Tibial nerve (tissue), 4 donors: ENCODE measurements at regions not wholly inside any gene's neighbourhood (a gene's known extent, or its start where the extent isn't known, plus 50 kb on each side); places are given as distances from the start of the nearest gene placed in this dataset.

Source experiments
- DNase-seq, 2 donors: peaks; one replicate each; pipeline ENCODE4 v3.0.0-alpha.2; 2019; ENCODE audit warnings: low spot score in 2 of 2
- H3K27ac ChIP-seq, 4 donors: fragments of 200-600 bp; sonication (generic) in 3 of 4; one replicate each; pipeline ENCODE4 v1.5.1; 2017 to 2019; ENCODE audit warnings: mild to moderate bottlenecking in 1 of 4
- H3K27me3 ChIP-seq, 2 donors: fragments of 200-600 bp; sonication (generic) in 1 of 2; one replicate each; pipeline versions ENCODE4 v1.5.1 to v1.6.0; 2017 to 2019
- H3K36me3 ChIP-seq, 3 donors: fragments of 200-600 bp; sonication (generic); one replicate each; pipeline ENCODE4 v1.5.1; 2018 to 2019
- H3K4me1 ChIP-seq, 4 donors: fragments of 200-600 bp; sonication (generic) in 3 of 4; one replicate each; pipeline ENCODE4 v1.5.1; 2017 to 2019
- H3K4me3 ChIP-seq, 4 donors: fragments of 200-600 bp; sonication (generic) in 3 of 4; one replicate each; pipeline ENCODE4 v1.5.1; 2017 to 2019; ENCODE audit warnings: mild to moderate bottlenecking in 1 of 4, moderate library complexity in 1 of 4
- H3K9me3 ChIP-seq, 4 donors: fragments of 200-600 bp; sonication (generic) in 3 of 4; one replicate each; pipeline ENCODE4 v1.5.1; 2017 to 2019
- CTCF ChIP-seq, 5 experiments: fragments of 200-600 bp in 3 of 5; fragments of 450-650 bp in 2 of 5; sonication (generic) in 3 of 5; IDR thresholded peaks; one replicate each; pipeline ENCODE4 v1.5.1; 2016 to 2019; ENCODE audit warnings: antibody characterized with exemption in 5 of 5, mild to moderate bottlenecking in 3 of 5, moderate library complexity in 2 of 5
- EP300 ChIP-seq, 2 donors: sonication (generic); formaldehyde crosslinking; IDR thresholded peaks; one replicate each; pipeline ENCODE4 v1.6.1; 2017; ENCODE audit warnings: antibody characterized with exemption in 2 of 2, mild to moderate bottlenecking in 1 of 2
- POLR2A ChIP-seq, 2 donors: fragments of 450-650 bp; IDR thresholded peaks; one replicate each; pipeline ENCODE4 v1.6.1; 2017; ENCODE audit warnings: antibody characterized with exemption in 2 of 2, mild to moderate bottlenecking in 2 of 2, moderate library complexity in 2 of 2
- WGBS, 2 donors: methylation state at CpG; one replicate each; pipeline ENCODE4 v1.1.5; 2018; 5-methylcytosine and 5-hydroxymethylcytosine counted together

GRCh38 chr11:64469288-64469687 lies 86.5 kb upstream of the SLC22A11 start:
- DNase-seq, result no peak
- Histone ChIP-seq H3K4me3 (no peak overlapping the region), H3K36me3 (no peaks in the 10 kb centered on the region), H3K27ac (no peak overlapping the region), H3K9me3 (peaks cover 0 to 14% (median 0%) of the 10 kb centered on the region in 4 donors), H3K4me1 (no peaks in the 10 kb centered on the region), H3K27me3 (no peaks in the 10 kb centered on the region)
- TF ChIP-seq EP300 (IDR thresholded peaks at IDR 0.05), result no peak
- TF ChIP-seq POLR2A (IDR thresholded peaks at IDR 0.05), result no peak
- no peak for TF ChIP-seq CTCF (IDR thresholded peaks at IDR 0.05)
- 68 to 76% methylated on average over 5 of the region's 5 CpGs for WGBS, 2 donors

GRCh38 chr11:64472593-64473455 lies 82.9 kb upstream of the SLC22A11 start:
- DNase-seq, result no peak
- TF ChIP-seq EP300 (IDR thresholded peaks at IDR 0.05), result no peak
- no peak for TF ChIP-seq CTCF (IDR thresholded peaks at IDR 0.05)
- no peak for TF ChIP-seq POLR2A (IDR thresholded peaks at IDR 0.05)
- no peaks in the 10 kb centered on the region for H3K36me3 ChIP-seq
- H3K27me3 ChIP-seq, result no peaks in the 10 kb centered on the region
- WGBS, 2 donors, result 76 to 84% methylated on average over 10 of the region's 10 CpGs
- H3K27ac ChIP-seq, result no peak overlapping the region
- H3K4me1 ChIP-seq, result no peaks in the 10 kb centered on the region
- no peak overlapping the region for H3K4me3 ChIP-seq
- H3K9me3 ChIP-seq, result peaks cover 0 to 14% (median 0%) of the 10 kb centered on the region in 4 donors

GRCh38 chr11:64474680-64475079 lies 81.1 kb upstream of the SLC22A11 start:
- Histone ChIP-seq H3K4me1 (no peaks in the 10 kb centered on the region), H3K36me3 (no peaks in the 10 kb centered on the region), H3K27ac (no peak overlapping the region), H3K27me3 (no peaks in the 10 kb centered on the region), H3K9me3 (peaks cover 0 to 20% (median 0%) of the 10 kb centered on the region in 4 donors), H3K4me3 (no peak overlapping the region)
- DNase-seq, result no peak
- TF ChIP-seq CTCF (IDR thresholded peaks at IDR 0.05), result no peak
- no peak for TF ChIP-seq EP300 (IDR thresholded peaks at IDR 0.05)
- no peak for TF ChIP-seq POLR2A (IDR thresholded peaks at IDR 0.05)
- WGBS, 2 donors, result 85 to 87% methylated on average over 11 of the region's 11 CpGs

GRCh38 chr11:64475145-64475544 lies 80.6 kb upstream of the SLC22A11 start:
- no peak for DNase-seq
- H3K4me1 ChIP-seq, result no peaks in the 10 kb centered on the region
- no peak overlapping the region for H3K4me3 ChIP-seq
- peaks cover 0 to 15% (median 0%) of the 10 kb centered on the region in 4 donors for H3K9me3 ChIP-seq
- 93 to 98% methylated on average over 11 of the region's 11 CpGs for WGBS, 2 donors
- no peak overlapping the region for H3K27ac ChIP-seq
- H3K36me3 ChIP-seq, result no peaks in the 10 kb centered on the region
- no peaks in the 10 kb centered on the region for H3K27me3 ChIP-seq
- TF ChIP-seq EP300 (IDR thresholded peaks at IDR 0.05), result no peak
- TF ChIP-seq POLR2A (IDR thresholded peaks at IDR 0.05), result no peak
- no peak for TF ChIP-seq CTCF (IDR thresholded peaks at IDR 0.05)

- Histone ChIP-seq H3K4me3 (no peak overlapping the region), H3K36me3 (no peaks in the 10 kb centered on the region), H3K9me3 (peaks cover 0 to 6% (median 0%) of the 10 kb centered on the region in 4 donors), H3K4me1 (no peaks in the 10 kb centered on the region), H3K27me3 (peaks cover 0 to under 1% of the 10 kb centered on the region in 2 donors), H3K27ac (no peak overlapping the region)
- DNase-seq, result no peak
- TF ChIP-seq CTCF (IDR thresholded peaks at IDR 0.05) (no peak), EP300 (IDR thresholded peaks at IDR 0.05) (no peak), POLR2A (IDR thresholded peaks at IDR 0.05) (no peak)
- WGBS, 2 donors, result 72 to 75% methylated on average over 4 to 7 of the region's 7 CpGs
Observed at GRCh38 chr11:64476881-64477280, 78.9 kb upstream of the SLC22A11 start.
